OCI-LY7 (cell line): ENCODE measurements at regions not wholly inside any gene's neighbourhood (a gene's known extent, or its start where the extent isn't known, plus 50 kb on each side); places are given as distances from the start of the nearest gene placed in this dataset.

Experiments
- CTCF ChIP-seq: fragments of 200-600 bp; sonication (generic); conservative IDR thresholded peaks from 2 replicates; pipeline ENCODE4 v1.5.1; 2014; ENCODE audit warnings: mild to moderate bottlenecking, antibody characterized with exemption, low read length, moderate library complexity, mixed read lengths
- EZH2phosphoT487 ChIP-seq: fragments of 200-600 bp; sonication (generic); IDR thresholded peaks from 2 replicates; pipeline ENCODE4 v1.6.1; 2018; ENCODE audit warnings: low read depth, borderline replicate concordance, mild to moderate bottlenecking, mixed run types, antibody characterized with exemption, low read length, moderate library complexity, mixed read lengths

GRCh38 chr3:127053026-127053425 is 70.1 kb downstream of the PLXNA1 start:
- TF ChIP-seq CTCF = no peak
- TF ChIP-seq EZH2phosphoT487 = no peak
